NCI-H2227 (cell line): ENCODE measurements at regions not wholly inside any gene's neighbourhood (a gene's known extent, or its start where the extent isn't known, plus 50 kb on each side); places are given as distances from the start of the nearest gene placed in this dataset.
"Not testable (repeated sequence)": the region's sequence is repeated elsewhere in the genome, so short reads cannot be mapped to it uniquely, and the experiment has no call there.

Experiments used
- DNase-seq: peaks from one replicate; lab custom pipeline; 2025; ENCODE audit not compliant: unreplicated experiment; lab: John Stamatoyannopoulos, UW

- DNase-seq = no peak
Measured at GRCh38 chrX:46034868-46035267, 510.4 kb downstream of the ZNF674 start.

- DNase-seq = no peak
Measured at GRCh38 chrX:46029777-46030176, 515.4 kb downstream of the ZNF674 start.

GRCh38 chrX:46016296-46016695, 528.9 kb downstream of the ZNF674 start:
- DNase-seq = no peak

GRCh38 chrX:46015653-46016052, 529.6 kb downstream of the ZNF674 start:
- no peak for DNase-seq

GRCh38 chrX:45992402-45993123, 552.7 kb downstream of the ZNF674 start:
- DNase-seq = no peak

- no peak for DNase-seq
Measured at GRCh38 chrX:45986971-45987370, 558.2 kb downstream of the ZNF674 start.

- DNase-seq = no peak
Measured at GRCh38 chrX:45986081-45986480, 559.1 kb downstream of the ZNF674 start.

GRCh38 chrX:45982958-45983727, 562.1 kb downstream of the ZNF674 start:
- DNase-seq = not testable (repeated sequence)

GRCh38 chrX:45980726-45981125, 564.5 kb downstream of the ZNF674 start:
- no peak for DNase-seq

- no peak for DNase-seq
Measured at GRCh38 chrX:45975633-45976032, 569.6 kb downstream of the ZNF674 start.

GRCh38 chrX:45972636-45973035, 572.6 kb downstream of the ZNF674 start:
- no peak for DNase-seq

GRCh38 chrX:45959567-45959966, 585.7 kb downstream of the ZNF674 start:
- DNase-seq = no peak

GRCh38 chrX:45956191-45956870, 588.9 kb downstream of the ZNF674 start:
- DNase-seq = no peak

- no peak for DNase-seq
Measured at GRCh38 chrX:45955661-45956060, 589.6 kb downstream of the ZNF674 start.

GRCh38 chrX:45954026-45954425, 591.2 kb downstream of the ZNF674 start:
- DNase-seq = no peak

GRCh38 chrX:45952030-45952429, 593.2 kb downstream of the ZNF674 start:
- no peak for DNase-seq

- DNase-seq = no peak
Measured at GRCh38 chrX:45935408-45935807, 609.8 kb downstream of the ZNF674 start.

- no peak for DNase-seq
Measured at GRCh38 chrX:45912316-45912715, 632.9 kb downstream of the ZNF674 start.

GRCh38 chrX:45907786-45908185, 637.4 kb downstream of the ZNF674 start:
- no peak for DNase-seq

GRCh38 chrX:45903781-45904201, 641.4 kb downstream of the ZNF674 start:
- no peak for DNase-seq

- no peak for DNase-seq
Measured at GRCh38 chrX:45900766-45901615, 644.2 kb downstream of the ZNF674 start.
